Frontal cortex (tissue), 3 donors: ENCODE measurements at regions not wholly inside any gene's neighbourhood (a gene's known extent, or its start where the extent isn't known, plus 50 kb on each side); places are given as distances from the start of the nearest gene placed in this dataset.
"Not testable (repeated sequence)": the region's sequence is repeated elsewhere in the genome, so short reads cannot be mapped to it uniquely, and the experiment has no call there.

ENCODE experiments used
- DNase-seq, 2 donors: peaks; one replicate each; pipeline ENCODE4 v3.0.0; 2012; ENCODE audit warnings: low spot score in 2 of 2
- FAIRE-seq: peaks from 2 replicates; lab custom pipeline; 2012; peaks lifted over from hg19 to GRCh38; lab: Jason Lieb, UNC
- donor health status: control.
- donor health status: control.
- donor health status: control.

DNA sequence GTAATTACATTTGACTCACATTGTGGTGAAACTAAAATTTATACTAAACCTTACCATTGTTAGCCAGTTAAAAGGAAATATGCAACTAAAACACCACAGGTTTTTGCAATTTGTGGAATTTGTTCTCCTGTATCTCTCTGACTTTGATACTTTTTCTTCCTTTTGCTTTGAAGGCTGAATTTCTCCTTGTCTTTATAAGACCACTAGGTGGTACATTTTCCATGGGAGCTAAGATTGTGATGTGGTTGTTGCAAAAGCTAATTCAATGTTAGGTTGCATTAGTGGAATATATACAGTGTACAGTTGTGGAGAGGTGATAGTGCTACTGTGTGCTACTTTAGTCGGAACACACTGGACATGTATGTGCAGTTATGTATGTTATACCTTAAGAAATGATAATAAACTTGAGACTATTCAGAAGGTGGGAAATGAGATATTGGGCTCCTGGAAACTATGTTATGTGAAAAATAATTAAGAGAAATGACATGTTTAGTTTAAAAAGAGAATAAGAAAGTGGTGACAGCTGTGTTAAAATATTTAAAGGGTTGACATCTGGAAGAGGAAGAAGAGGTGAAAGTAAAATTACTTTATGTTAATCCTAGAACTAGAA, 70.3 kb downstream of the ARL9 start:
- FAIRE-seq (no peak), DNase-seq (peak in 1 of 2 donors; percentile 32)

DNA sequence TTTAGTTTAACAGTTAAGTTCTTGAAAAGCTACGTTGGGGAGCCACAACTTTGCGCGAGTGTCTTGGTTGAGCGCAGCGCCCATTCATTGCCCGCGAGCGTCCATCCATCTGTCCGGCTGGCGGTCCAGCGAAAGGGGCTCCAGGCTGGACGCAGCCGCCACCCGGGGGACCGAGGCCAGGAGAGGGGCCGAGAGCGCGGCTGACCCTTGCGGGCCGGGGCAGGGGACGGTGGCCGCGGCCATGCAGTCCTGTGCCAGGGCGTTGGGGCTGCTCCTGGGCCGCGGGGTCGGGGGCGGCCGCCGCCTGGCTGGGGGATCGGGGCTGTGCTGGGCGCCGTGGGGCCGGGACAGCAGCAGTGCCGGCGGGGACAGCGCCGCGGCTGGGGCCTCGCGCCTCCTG, 86.8 kb downstream of the ARL9 start:
- FAIRE-seq, DNase-seq: not testable (repeated sequence)
